K562 (cell line): ENCODE measurements at regions not wholly inside any gene's neighbourhood (a gene's known extent, or its start where the extent isn't known, plus 50 kb on each side); places are given as distances from the start of the nearest gene placed in this dataset.

ENCODE experiments used
- ATAC-seq: fragments of 200-7000 bp; cut with Tn5 transposase; 3 replicates; pipeline ENCODE4 v1.9.1; 2020; ENCODE audit warnings: moderate library complexity
- BruUV-seq: library from RNA; stranded (reverse); fragments of 400-500 nt; replicated peaks from 2 replicates; lab custom pipeline; 2021; lab: Mats Ljungman, UMichigan
- CTCF ChIA-PET: fragments of 300-600 bp; formaldehyde crosslinking; extraction: SDS; loops from one replicate; lab custom pipeline; 2021; ENCODE audit warnings: low intra/inter-chr PET ratio; lab: Yijun Ruan, JAX
- POLR2A ChIA-PET: fragments of 300-600, 350-650 bp; sonication (Branson Sonifier 250); formaldehyde crosslinking; extraction: SDS; loops from one replicate; lab custom pipeline; 2021; ENCODE audit warnings: antibody characterized with exemption, inconsistent platforms; lab: Yijun Ruan, JAX
- DNase-seq, 4 experiments: peaks; one replicate each; pipeline versions ENCODE4 v3.0.0 to v3.0.0-alpha.2; 2011 to 2018; ENCODE audit warnings: low spot score in 3 of 4, mixed read lengths in 3 of 4; ENCODE audit errors: extremely low read depth in 1 of 4
- FAIRE-seq: peaks from 2 replicates; lab custom pipeline; 2011; peaks lifted over from hg19 to GRCh38; lab: Jason Lieb, UNC
- H2AFZ ChIP-seq: 2 replicates; pipeline ENCODE4 v1.6.0; 2011; ENCODE audit warnings: low read depth, low read length, control low read depth, inconsistent platforms
- H3K27ac ChIP-seq: fragments of 200-600 bp; 3 replicates; pipeline ENCODE4 v1.8.0; 2011; ENCODE audit warnings: low read depth, mild to moderate bottlenecking, control low read depth, inconsistent platforms, low read length, moderate library complexity, mixed read lengths; ENCODE audit errors: extremely low read depth
- H3K27me3 ChIP-seq, 2 experiments: fragments of 300-600 bp in 1 of 2; 2 replicates in 1 of 2; 3 replicates in 1 of 2; pipeline versions ENCODE4 v1.6.0 to v1.8.0; 2011; ENCODE audit warnings: inconsistent platforms in 2 of 2, low read length in 2 of 2, mild to moderate bottlenecking in 1 of 2, mixed read lengths in 1 of 2, moderate library complexity in 1 of 2; ENCODE audit not compliant: control insufficient read depth in 2 of 2, insufficient read depth in 2 of 2
- H3K36me3 ChIP-seq: fragments of 300-600 bp; 3 replicates; pipeline ENCODE4 v1.8.0; 2011; ENCODE audit warnings: mild to moderate bottlenecking, low read length, inconsistent platforms; ENCODE audit not compliant: control insufficient read depth, insufficient read depth
- H3K4me1 ChIP-seq, 2 experiments: fragments of 200-600 bp in 1 of 2; replicated peaks in 1 of 2; 2 replicates in 1 of 2; 3 replicates in 1 of 2; pipeline versions ENCODE4 v1.5.1 to v1.8.0; 2011; ENCODE audit warnings: inconsistent platforms in 2 of 2, low read length in 2 of 2, mild to moderate bottlenecking in 1 of 2, mixed read lengths in 1 of 2, moderate library complexity in 1 of 2; ENCODE audit not compliant: control insufficient read depth in 2 of 2, insufficient read depth in 2 of 2
- H3K4me2 ChIP-seq: 2 replicates; pipeline ENCODE4 v1.6.1; 2011; ENCODE audit warnings: low read length, control low read depth, inconsistent platforms, mixed read lengths; ENCODE audit not compliant: insufficient read depth
- H3K4me3 ChIP-seq: fragments of 200-600 bp; sonication (generic), shearing (Covaris generic); 2 replicates; pipeline ENCODE4 v1.5.1; 2016; ENCODE audit warnings: control low read depth, inconsistent platforms
- H3K79me2 ChIP-seq: fragments of 200-600 bp; 3 replicates; pipeline ENCODE4 v1.8.0; 2011; ENCODE audit warnings: low read length, inconsistent platforms; ENCODE audit not compliant: control insufficient read depth, insufficient read depth
- H3K9ac ChIP-seq, 2 experiments: 2 replicates each; pipeline versions ENCODE4 v1.6.0 to v1.6.1; 2011; ENCODE audit warnings: low read depth in 2 of 2, low read length in 2 of 2, control low read depth in 1 of 2, inconsistent platforms in 1 of 2, mild to moderate bottlenecking in 1 of 2, mixed read lengths in 1 of 2; ENCODE audit not compliant: insufficient read depth in 1 of 2
- H3K9me1 ChIP-seq: one replicate; pipeline ENCODE4 v1.6.0; 2011; ENCODE audit warnings: inconsistent platforms, mild to moderate bottlenecking, low read length, moderate library complexity; ENCODE audit not compliant: control insufficient read depth, insufficient read depth
- H3K9me3 ChIP-seq: replicated peaks from 2 replicates; pipeline ENCODE4 v1.5.1; 2011; ENCODE audit warnings: low read depth, low read length, inconsistent platforms; ENCODE audit not compliant: control insufficient read depth, insufficient read depth
- H4K20me1 ChIP-seq: replicated peaks from 2 replicates; pipeline ENCODE4 v1.6.1; 2011; ENCODE audit warnings: low read length, inconsistent platforms, mixed read lengths; ENCODE audit not compliant: control insufficient read depth, insufficient read depth
- ARID4B ChIP-seq: sonication (generic); formaldehyde crosslinking; IDR thresholded peaks from 2 replicates; pipeline ENCODE4 v1.8.0; 2022; ENCODE audit warnings: mild to moderate bottlenecking, missing genetic modification reagents
- CHD1 ChIP-seq: fragments of 200-600 bp; sonication (generic); IDR thresholded peaks from one replicate; pipeline ENCODE4 v1.6.1; 2012; ENCODE audit warnings: mild to moderate bottlenecking, moderate library complexity, low read length, inconsistent platforms
- ELF1 ChIP-seq: fragments of 200-800 bp; sonication (Bioruptor generic); IDR thresholded peaks from 2 replicates; pipeline ENCODE4 v1.6.1; 2016; ENCODE audit warnings: missing genetic modification characterization, missing compliant biosample characterization
- ESRRB ChIP-seq: fragments of 250-450 bp; sonication (Bioruptor Pico); IDR thresholded peaks from 2 replicates; pipeline ENCODE4 v1.5.0; 2020; ENCODE audit warnings: mild to moderate bottlenecking, moderate library complexity, borderline replicate concordance
- ETV1 ChIP-seq: fragments of 450-650 bp; conservative IDR thresholded peaks from 2 replicates; pipeline ENCODE4 v1.6.1; 2016; ENCODE audit warnings: missing genetic modification characterization, control low read depth, low read depth, missing compliant biosample characterization
- JUNB ChIP-seq: fragments of 450-650 bp; formaldehyde crosslinking; conservative IDR thresholded peaks from 2 replicates; pipeline ENCODE4 v1.4.0; 2020; ENCODE audit warnings: mild to moderate bottlenecking
- LARP7 ChIP-seq: fragments of 450-650 bp; IDR thresholded peaks from 2 replicates; pipeline ENCODE4 v1.6.1; 2016
- PPARD ChIP-seq: fragments of 250-450 bp; sonication (Bioruptor Pico); IDR thresholded peaks from 2 replicates; pipeline ENCODE4 v1.8.0; 2022; ENCODE audit warnings: inconsistent platforms, mild to moderate bottlenecking, moderate library complexity
- SNRNP70 ChIP-seq: fragments of 200-400 bp; formaldehyde crosslinking; optimal IDR thresholded peaks from 2 replicates; pipeline ENCODE3; 2017; ENCODE audit warnings: low read depth, low read length
- SREBF1 ChIP-seq: fragments of 150-350 bp; IDR thresholded peaks from 2 replicates; pipeline ENCODE4 v1.6.1; 2014; ENCODE audit warnings: antibody characterized with exemption, low read depth, low read length, borderline replicate concordance
- TEAD1 ChIP-seq, 2 experiments: fragments of 450-650 bp in 1 of 2; sonication (generic) in 1 of 2; formaldehyde crosslinking; IDR thresholded peaks; 2 replicates each; pipeline versions ENCODE4 v1.4.0 to v1.8.0; 2020 to 2022; ENCODE audit warnings: mild to moderate bottlenecking in 2 of 2, missing genetic modification reagents in 1 of 2
- ZNF3 ChIP-seq: fragments of 250-450 bp; sonication (Bioruptor Pico); IDR thresholded peaks from 2 replicates; pipeline ENCODE4 v1.5.0; 2021; ENCODE audit warnings: mild to moderate bottlenecking, moderate library complexity
- ZNF696 ChIP-seq: fragments of 250-450 bp; sonication (Bioruptor Pico); conservative IDR thresholded peaks from 2 replicates; pipeline ENCODE4 v1.4.0; 2020; ENCODE audit warnings: mild to moderate bottlenecking, moderate library complexity
- ZNF717 ChIP-seq: fragments of 250-450 bp; sonication (Bioruptor Pico); IDR thresholded peaks from 2 replicates; pipeline ENCODE4 v1.5.0; 2021
- WGBS: fragments of 100-300 bp; shearing (Covaris generic); methylation state at CpG from one replicate; pipeline ENCODE4 v1.1.6; 2016; ENCODE audit warnings: low coverage, mixed read lengths; ENCODE audit not compliant: insufficient coverage; ENCODE audit errors: missing lambda C conversion rate; 5-methylcytosine and 5-hydroxymethylcytosine counted together
- in situ Hi-C: fragments of 300-500 bp; cut with MboI; formaldehyde crosslinking; loops from 4 replicates; pipeline ENCODE4 v1.15.0; 2018; ENCODE audit warnings: inconsistent platforms, mixed read lengths
- intact Hi-C: fragments of 100-400 bp; cut with micrococcal nuclease; formaldehyde crosslinking; loops from 2 replicates; pipeline ENCODE4 v1.14.2; 2022
- TF ChIP-seq, protein P1 (sequence below): sonication (generic); formaldehyde crosslinking; IDR thresholded peaks from 2 replicates; pipeline ENCODE4 v1.8.0; 2023; ENCODE audit warnings: mild to moderate bottlenecking, missing genetic modification reagents

GRCh38 chr4:98779088-98779487, 120.7 kb upstream of the TSPAN5 start:
- Histone ChIP-seq H3K27ac (no peak overlapping the region), H3K4me1 (peaks cover 9 to 17% of the 10 kb centered on the region in 2 experiments; a peak in 4 of 5 replicates), H3K79me2 (no peaks in the 10 kb centered on the region), H3K9me1 (no peaks in the 10 kb centered on the region), H3K36me3 (no peaks in the 10 kb centered on the region), H2AFZ (no peak overlapping the region), H3K9me3 (no peaks in the 10 kb centered on the region), H3K4me2 (no peak overlapping the region; the same call in 1 of the 2 replicates), H4K20me1 (no peaks in the 10 kb centered on the region), H3K9ac (no peak overlapping the region), H3K27me3 (peaks cover 0 to 5% of the 10 kb centered on the region in 2 experiments; a peak in 1 of 5 replicates), H3K4me3 (no peak overlapping the region)
- DNase-seq = no peak
- in situ Hi-C loops (no loop called here), intact Hi-C loops (no loop called here)
- no peak for ATAC-seq
- FAIRE-seq = no peak
- no peak for TF ChIP-seq ETV1 (tag)
- TF ChIP-seq PPARD = no peak
- no peak for TF ChIP-seq ZNF696
- TF ChIP-seq, protein P1, sequence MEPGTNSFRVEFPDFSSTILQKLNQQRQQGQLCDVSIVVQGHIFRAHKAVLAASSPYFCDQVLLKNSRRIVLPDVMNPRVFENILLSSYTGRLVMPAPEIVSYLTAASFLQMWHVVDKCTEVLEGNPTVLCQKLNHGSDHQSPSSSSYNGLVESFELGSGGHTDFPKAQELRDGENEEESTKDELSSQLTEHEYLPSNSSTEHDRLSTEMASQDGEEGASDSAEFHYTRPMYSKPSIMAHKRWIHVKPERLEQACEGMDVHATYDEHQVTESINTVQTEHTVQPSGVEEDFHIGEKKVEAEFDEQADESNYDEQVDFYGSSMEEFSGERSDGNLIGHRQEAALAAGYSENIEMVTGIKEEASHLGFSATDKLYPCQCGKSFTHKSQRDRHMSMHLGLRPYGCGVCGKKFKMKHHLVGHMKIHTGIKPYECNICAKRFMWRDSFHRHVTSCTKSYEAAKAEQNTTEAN (CRISPR knock-in tag) = no peak
- no peak for TF ChIP-seq TEAD1 (CRISPR knock-in tag; IDR thresholded peaks at IDR 0.05)
- TF ChIP-seq LARP7 = no peak
- TF ChIP-seq ZNF3 (CRISPR knock-in tag) = no peak
- no peak for TF ChIP-seq ELF1 (tag)
- TF ChIP-seq CHD1 = no peak
- no peak for TF ChIP-seq ARID4B (CRISPR knock-in tag)
- no peak for TF ChIP-seq SREBF1
- TF ChIP-seq ZNF717 = no peak
- TF ChIP-seq ESRRB = no peak
- no peak for TF ChIP-seq SNRNP70
- TF ChIP-seq JUNB (CRISPR knock-in tag) = no peak
- no TSS peak for BruUV-seq
- POLR2A ChIA-PET = interaction anchor here (0.7 to 1.9 kb wide), 3 partner anchors 16 to 150 kb away, joined by 3 to 9 read pairs (median 3); partner anchors contain the start of gene EIF4E
- CTCF ChIA-PET = no interaction called here
- WGBS = 25% methylated on average over 3 of the region's 3 CpGs
